ENCODE measurements at regions not wholly inside any gene's neighbourhood (a gene's known extent, or its start where the extent isn't known, plus 50 kb on each side); places are given as distances from the start of the nearest gene placed in this dataset.

GRCh38 chr1:30034627-30035521 is 688.5 kb downstream of the MATN1 start (continued):
- TF ChIP-seq RAD21 (IDR thresholded peaks at IDR 0.05; ENCODE audit: low read depth) (no peak), ZBTB33 (IDR thresholded peaks at IDR 0.05; ENCODE audit: extremely low read depth, insufficient replicate concordance, low read length) (no peak)

- ChIA-PET POLR2A (no interaction called here), CTCF (no interaction called here), RAD21 (ENCODE audit: low non-redundant PET in 1 of 2, low total read pairs in 2 of 2, uncharacterized antibody in 2 of 2, unreplicated experiment in 2 of 2) (no interaction called here)
- Histone ChIP-seq H3K4me1 (ENCODE audit: control insufficient read depth in 1 of 2, insufficient read depth in 2 of 2, low read length in 2 of 2) (no peaks in the 10 kb centered on the region), H3K27me3 (ENCODE audit: insufficient read depth, low read length) (no peaks in the 10 kb centered on the region), H3K36me3 (ENCODE audit: control insufficient read depth in 1 of 2, insufficient read depth in 2 of 2, low read length in 2 of 2) (no peaks in the 10 kb centered on the region), H2AFZ (ENCODE audit: low read depth, low read length, poor library complexity, severe bottlenecking) (no peak overlapping the region), H3K4me2 (ENCODE audit: low read length) (no peak overlapping the region), H3K9me3 (ENCODE audit: control insufficient read depth in 1 of 2, insufficient read depth in 1 of 2, low read depth in 1 of 2, low read length in 2 of 2) (peaks cover 0 to 3% of the 10 kb centered on the region in 2 experiments; a peak in 1 of 4 replicates), H3K9me2 (ENCODE audit: insufficient read depth) (no peaks in the 10 kb centered on the region), H3K4me3 (replicated peaks in 1 of 2; ENCODE audit: low read depth in 1 of 2, low read length in 2 of 2) (no peak overlapping the region), H4K20me1 (ENCODE audit: insufficient read depth) (no peaks in the 10 kb centered on the region), H3K27ac (ENCODE audit: low read depth, low read length) (no peak overlapping the region), H3K79me2 (ENCODE audit: insufficient read depth, low read length) (no peaks in the 10 kb centered on the region), H3K9ac (ENCODE audit: low read length) (no peak overlapping the region)
- TF ChIP-seq EGR1 (IDR thresholded peaks at IDR 0.05; ENCODE audit: low read depth), result no peak
- TF ChIP-seq SRF (IDR thresholded peaks at IDR 0.05; ENCODE audit: low read depth), result no peak
- no peak for TF ChIP-seq ELF1 (IDR thresholded peaks at IDR 0.05; ENCODE audit: borderline replicate concordance, low read depth)
- TF ChIP-seq CTCF (IDR thresholded peaks at IDR 0.05 in 2 of 3, conservative IDR thresholded peaks at IDR 0.05 in 1 of 3; ENCODE audit: borderline replicate concordance in 1 of 3, insufficient read depth in 1 of 3, low read depth in 2 of 3, low read length in 2 of 3), result no peak
- TF ChIP-seq FOSL1 (IDR thresholded peaks at IDR 0.05; ENCODE audit: low read depth), result no peak
- TF ChIP-seq RAD21 (IDR thresholded peaks at IDR 0.05; ENCODE audit: low read depth), result no peak
- BruUV-seq (replicated peaks), result no TSS peak
- intact Hi-C loops (cut with micrococcal nuclease), result no loop called here
- DNase-seq (ENCODE audit: low read depth, low spot score), result no peak
- ATAC-seq, result no peak
These were observed 689.2 kb downstream of the MATN1 start for GRCh38 chr1:30034105-30034626.

Data from HCT116 (cell line).